OCI-LY7 (cell line): ENCODE measurements at regions not wholly inside any gene's neighbourhood (a gene's known extent, or its start where the extent isn't known, plus 50 kb on each side); places are given as distances from the start of the nearest gene placed in this dataset.

Experiments
- BruUV-seq: library from RNA; stranded (reverse); fragments of 400-500 nt; replicated peaks from 2 replicates; lab custom pipeline; 2021; lab: Mats Ljungman, UMichigan
- CTCF ChIA-PET: fragments of 300-600 bp; sonication (Branson Sonifier 250); formaldehyde crosslinking; loops from one replicate; lab custom pipeline; 2022; ENCODE audit warnings: antibody characterized with exemption; ENCODE audit not compliant: unreplicated experiment; lab: Charles Lee
- POLR2A ChIA-PET: fragments of 300-600 bp; sonication (Branson Sonifier 250); formaldehyde crosslinking; loops from one replicate; lab custom pipeline; 2022; ENCODE audit warnings: antibody characterized with exemption; lab: Charles Lee
- DNase-seq: peaks from one replicate; pipeline ENCODE4 v3.0.0-alpha.2; 2015; ENCODE audit warnings: low spot score
- H2AFZ ChIP-seq: fragments of 200-600 bp; sonication (generic), shearing (Covaris generic); 2 replicates; pipeline ENCODE4 v1.6.1; 2014; ENCODE audit warnings: mild to moderate bottlenecking, antibody characterized with exemption, low read length, moderate library complexity
- H3K27ac ChIP-seq: fragments of 200-600 bp; sonication (generic); 2 replicates; pipeline ENCODE4 v1.5.1; 2014; ENCODE audit warnings: mixed run types, low read depth, mild to moderate bottlenecking, moderate library complexity, low read length, inconsistent platforms; ENCODE audit not compliant: poor library complexity, severe bottlenecking
- H3K36me3 ChIP-seq: fragments of 200-600 bp; sonication (generic); 2 replicates; pipeline ENCODE4 v1.6.1; 2014; ENCODE audit warnings: mild to moderate bottlenecking, antibody characterized with exemption, low read length, moderate library complexity, mixed read lengths; ENCODE audit not compliant: insufficient read depth
- H3K4me1 ChIP-seq: fragments of 200-600 bp; sonication (generic); 2 replicates; pipeline ENCODE4 v1.5.1; 2014; ENCODE audit warnings: mild to moderate bottlenecking, low read length; ENCODE audit not compliant: insufficient read depth, poor library complexity, severe bottlenecking
- H3K4me2 ChIP-seq: fragments of 200-600 bp; sonication (generic); 2 replicates; pipeline ENCODE4 v1.6.1; 2014; ENCODE audit warnings: mild to moderate bottlenecking, low read length
- H3K4me3 ChIP-seq: fragments of 200-600 bp; sonication (generic); 2 replicates; pipeline ENCODE4 v1.5.1; 2014; ENCODE audit warnings: mild to moderate bottlenecking, low read depth, low read length; ENCODE audit not compliant: poor library complexity, severe bottlenecking
- H3K79me2 ChIP-seq: fragments of 200-600 bp; sonication (generic); 2 replicates; pipeline ENCODE4 v1.6.1; 2016; ENCODE audit warnings: low read depth, mild to moderate bottlenecking, low read length, moderate library complexity, mixed read lengths; ENCODE audit not compliant: insufficient read depth
- H3K9me2 ChIP-seq: fragments of 200-600 bp; sonication (generic); 2 replicates; pipeline ENCODE4 v1.6.1; 2016; ENCODE audit warnings: mild to moderate bottlenecking, low read length, mixed read lengths; ENCODE audit not compliant: insufficient read depth
- H3K9me3 ChIP-seq: fragments of 200-600 bp; sonication (generic); 2 replicates; pipeline ENCODE4 v1.6.1; 2014; ENCODE audit warnings: mild to moderate bottlenecking, mixed run types, low read length, mixed read lengths
- H4K20me1 ChIP-seq: fragments of 200-600 bp; sonication (generic); 2 replicates; pipeline ENCODE4 v1.6.1; 2014; ENCODE audit warnings: mild to moderate bottlenecking, antibody characterized with exemption, low read length, moderate library complexity, mixed read lengths; ENCODE audit not compliant: insufficient read depth
- EZH2phosphoT487 ChIP-seq: fragments of 200-600 bp; sonication (generic); IDR thresholded peaks from 2 replicates; pipeline ENCODE4 v1.6.1; 2018; ENCODE audit warnings: low read depth, borderline replicate concordance, mild to moderate bottlenecking, mixed run types, antibody characterized with exemption, low read length, moderate library complexity, mixed read lengths
- intact Hi-C: fragments of 100-400 bp; cut with micrococcal nuclease; formaldehyde crosslinking; loops from one replicate; pipeline ENCODE4 v1.10.0; 2022; ENCODE audit not compliant: unreplicated experiment
- TF ChIP-seq, protein P1 (sequence below): fragments of 200-600 bp; sonication (generic); conservative IDR thresholded peaks from 2 replicates; pipeline ENCODE4 v1.5.1; 2014; ENCODE audit warnings: mild to moderate bottlenecking, antibody characterized with exemption, low read length, moderate library complexity, mixed read lengths

DNA sequence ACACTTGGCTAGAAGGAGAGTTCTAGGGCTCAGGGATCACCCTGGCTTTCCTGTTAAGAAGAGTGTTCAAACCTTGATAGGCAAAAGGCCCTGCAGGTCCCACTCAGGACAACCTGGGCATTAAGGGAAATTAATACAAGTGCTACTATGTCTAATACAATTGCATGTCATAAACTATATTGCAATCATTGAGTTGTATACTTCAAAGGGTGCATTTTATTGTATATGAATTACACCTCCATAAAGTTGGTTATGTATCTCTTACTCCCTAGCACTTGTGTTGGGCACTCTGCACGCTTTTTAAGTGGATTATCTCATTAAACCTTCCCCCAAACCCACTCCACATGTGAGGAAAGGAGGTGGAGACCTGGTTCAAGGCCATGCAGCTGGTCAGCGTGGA is 172.1 kb upstream of the GLI2 start:
- H2AFZ ChIP-seq, result no peak overlapping the region
- H3K79me2 ChIP-seq, result no peaks in the 10 kb centered on the region
- no peaks in the 10 kb centered on the region for H4K20me1 ChIP-seq
- no peak overlapping the region for H3K4me2 ChIP-seq
- H3K9me2 ChIP-seq, result no peaks in the 10 kb centered on the region
- H3K9me3 ChIP-seq, result no peaks in the 10 kb centered on the region
- no peak overlapping the region for H3K27ac ChIP-seq
- H3K4me3 ChIP-seq, result no peak overlapping the region
- H3K36me3 ChIP-seq, result no peaks in the 10 kb centered on the region
- no peaks in the 10 kb centered on the region for H3K4me1 ChIP-seq
- ChIA-PET POLR2A (no interaction called here), CTCF (no interaction called here)
- TF ChIP-seq EZH2phosphoT487, result no peak
- TF ChIP-seq, protein P1, sequence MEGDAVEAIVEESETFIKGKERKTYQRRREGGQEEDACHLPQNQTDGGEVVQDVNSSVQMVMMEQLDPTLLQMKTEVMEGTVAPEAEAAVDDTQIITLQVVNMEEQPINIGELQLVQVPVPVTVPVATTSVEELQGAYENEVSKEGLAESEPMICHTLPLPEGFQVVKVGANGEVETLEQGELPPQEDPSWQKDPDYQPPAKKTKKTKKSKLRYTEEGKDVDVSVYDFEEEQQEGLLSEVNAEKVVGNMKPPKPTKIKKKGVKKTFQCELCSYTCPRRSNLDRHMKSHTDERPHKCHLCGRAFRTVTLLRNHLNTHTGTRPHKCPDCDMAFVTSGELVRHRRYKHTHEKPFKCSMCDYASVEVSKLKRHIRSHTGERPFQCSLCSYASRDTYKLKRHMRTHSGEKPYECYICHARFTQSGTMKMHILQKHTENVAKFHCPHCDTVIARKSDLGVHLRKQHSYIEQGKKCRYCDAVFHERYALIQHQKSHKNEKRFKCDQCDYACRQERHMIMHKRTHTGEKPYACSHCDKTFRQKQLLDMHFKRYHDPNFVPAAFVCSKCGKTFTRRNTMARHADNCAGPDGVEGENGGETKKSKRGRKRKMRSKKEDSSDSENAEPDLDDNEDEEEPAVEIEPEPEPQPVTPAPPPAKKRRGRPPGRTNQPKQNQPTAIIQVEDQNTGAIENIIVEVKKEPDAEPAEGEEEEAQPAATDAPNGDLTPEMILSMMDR, result no peak
- intact Hi-C loops, result no loop called here
- no peak for DNase-seq
- no TSS peak for BruUV-seq

DNA sequence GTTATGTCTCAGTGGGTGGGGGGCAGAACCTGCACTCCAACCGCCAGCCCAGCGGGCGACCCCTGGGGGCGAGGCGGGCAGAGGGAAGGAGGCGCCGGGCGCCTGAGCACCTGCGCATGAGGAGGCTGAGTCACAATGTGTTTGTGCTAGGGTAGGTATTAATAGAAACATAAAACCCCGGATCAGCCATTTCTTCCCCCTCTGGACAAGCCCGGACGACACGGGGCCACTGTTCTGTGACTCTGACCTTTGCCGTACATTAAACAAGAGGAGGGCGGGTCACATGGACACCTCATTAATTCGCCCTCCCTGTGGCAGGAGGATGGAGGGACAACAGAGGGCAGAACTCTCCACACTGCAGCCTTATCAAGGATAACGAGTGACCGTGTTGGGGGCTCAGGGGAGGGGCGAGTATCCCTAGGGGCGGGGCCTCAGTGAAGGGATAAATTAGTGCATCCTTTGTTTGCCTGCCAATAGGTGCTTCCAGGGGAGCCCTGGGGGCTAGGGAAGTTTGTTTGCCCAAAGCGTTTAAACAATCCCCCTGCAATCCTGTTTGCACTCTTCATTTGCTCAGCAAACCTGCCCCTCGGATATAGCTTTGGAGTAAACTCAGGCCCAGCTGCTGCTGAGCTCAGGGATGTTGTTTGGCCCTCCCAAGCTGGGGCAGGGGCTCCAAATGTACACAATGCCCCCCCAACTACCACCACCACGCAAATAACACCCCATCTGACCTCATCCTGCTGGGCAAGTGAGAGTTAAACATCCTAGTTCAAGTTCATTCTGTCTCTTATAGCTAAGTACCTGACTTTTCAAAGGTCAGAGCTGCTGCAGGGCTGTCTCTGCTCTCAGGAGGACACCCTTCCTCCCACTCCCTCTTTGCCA is 171.2 kb upstream of the GLI2 start:
- H2AFZ ChIP-seq, result no peak overlapping the region
- no TSS peak for BruUV-seq
- H3K9me3 ChIP-seq, result no peaks in the 10 kb centered on the region
- H3K36me3 ChIP-seq, result no peaks in the 10 kb centered on the region
- no peak overlapping the region for H3K27ac ChIP-seq
- H3K4me3 ChIP-seq, result no peak overlapping the region
- POLR2A ChIA-PET, result no interaction called here
- intact Hi-C loops, result no loop called here
- H3K9me2 ChIP-seq, result no peaks in the 10 kb centered on the region
- no peak for DNase-seq
- H3K4me2 ChIP-seq, result no peak overlapping the region
- no peak for TF ChIP-seq EZH2phosphoT487
- TF ChIP-seq, protein P1, result no peak
- H3K4me1 ChIP-seq, result no peaks in the 10 kb centered on the region
- H4K20me1 ChIP-seq, result no peaks in the 10 kb centered on the region
- H3K79me2 ChIP-seq, result no peaks in the 10 kb centered on the region
- CTCF ChIA-PET, result no interaction called here

DNA sequence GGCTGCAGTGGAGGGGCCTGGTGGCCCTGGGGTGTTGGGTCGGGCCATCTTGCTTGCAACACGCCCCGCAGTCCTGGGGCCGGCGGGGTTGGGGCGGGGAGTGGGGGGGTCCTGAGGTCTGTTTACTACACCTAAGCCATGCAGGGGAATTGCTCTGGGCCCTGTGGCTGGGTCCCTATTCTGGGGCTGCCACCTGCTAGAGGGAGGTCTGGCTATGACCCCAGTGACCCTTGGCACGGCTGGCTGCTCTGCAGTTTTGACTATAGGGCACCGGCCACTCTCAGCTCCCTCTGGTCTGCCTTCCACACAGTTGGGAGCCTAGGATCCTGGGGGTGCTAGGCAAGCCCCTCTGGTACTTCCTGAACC is 170.6 kb upstream of the GLI2 start:
- Histone ChIP-seq H3K4me2 (no peak overlapping the region), H3K9me2 (no peaks in the 10 kb centered on the region), H3K36me3 (no peaks in the 10 kb centered on the region), H4K20me1 (no peaks in the 10 kb centered on the region), H3K9me3 (no peaks in the 10 kb centered on the region), H3K4me1 (no peaks in the 10 kb centered on the region), H2AFZ (no peak overlapping the region), H3K4me3 (no peak overlapping the region), H3K27ac (no peak overlapping the region), H3K79me2 (no peaks in the 10 kb centered on the region)
- CTCF ChIA-PET, result no interaction called here
- POLR2A ChIA-PET, result no interaction called here
- no peak for DNase-seq
- BruUV-seq, result no TSS peak
- TF ChIP-seq, protein P1, result no peak
- TF ChIP-seq EZH2phosphoT487, result no peak
- intact Hi-C loops, result no loop called here
